HL-60 (cell line): ENCODE measurements at regions not wholly inside any gene's neighbourhood (a gene's known extent, or its start where the extent isn't known, plus 50 kb on each side); places are given as distances from the start of the nearest gene placed in this dataset.

ENCODE experiments used
- GABPA ChIP-seq: IDR thresholded peaks from 2 replicates; pipeline ENCODE4 v1.6.1; 2012; ENCODE audit warnings: low read depth
- POLR2AphosphoS5 ChIP-seq: IDR thresholded peaks from 2 replicates; pipeline ENCODE4 v1.6.1; 2012; ENCODE audit warnings: low read depth
- TF ChIP-seq, protein P1 (sequence below): IDR thresholded peaks from one replicate; pipeline ENCODE4 v1.5.1; 2011; ENCODE audit warnings: low read length, control low read depth, inconsistent platforms; ENCODE audit not compliant: insufficient read depth
- TF ChIP-seq, protein P2 (sequence below): IDR thresholded peaks from 2 replicates; pipeline ENCODE4 v1.6.1; 2012; ENCODE audit warnings: low read depth; ENCODE audit not compliant: insufficient replicate concordance

- TF ChIP-seq, protein P1, sequence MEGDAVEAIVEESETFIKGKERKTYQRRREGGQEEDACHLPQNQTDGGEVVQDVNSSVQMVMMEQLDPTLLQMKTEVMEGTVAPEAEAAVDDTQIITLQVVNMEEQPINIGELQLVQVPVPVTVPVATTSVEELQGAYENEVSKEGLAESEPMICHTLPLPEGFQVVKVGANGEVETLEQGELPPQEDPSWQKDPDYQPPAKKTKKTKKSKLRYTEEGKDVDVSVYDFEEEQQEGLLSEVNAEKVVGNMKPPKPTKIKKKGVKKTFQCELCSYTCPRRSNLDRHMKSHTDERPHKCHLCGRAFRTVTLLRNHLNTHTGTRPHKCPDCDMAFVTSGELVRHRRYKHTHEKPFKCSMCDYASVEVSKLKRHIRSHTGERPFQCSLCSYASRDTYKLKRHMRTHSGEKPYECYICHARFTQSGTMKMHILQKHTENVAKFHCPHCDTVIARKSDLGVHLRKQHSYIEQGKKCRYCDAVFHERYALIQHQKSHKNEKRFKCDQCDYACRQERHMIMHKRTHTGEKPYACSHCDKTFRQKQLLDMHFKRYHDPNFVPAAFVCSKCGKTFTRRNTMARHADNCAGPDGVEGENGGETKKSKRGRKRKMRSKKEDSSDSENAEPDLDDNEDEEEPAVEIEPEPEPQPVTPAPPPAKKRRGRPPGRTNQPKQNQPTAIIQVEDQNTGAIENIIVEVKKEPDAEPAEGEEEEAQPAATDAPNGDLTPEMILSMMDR, result no peak
- TF ChIP-seq GABPA, result no peak
- no peak for TF ChIP-seq POLR2AphosphoS5
- TF ChIP-seq, protein P2, sequence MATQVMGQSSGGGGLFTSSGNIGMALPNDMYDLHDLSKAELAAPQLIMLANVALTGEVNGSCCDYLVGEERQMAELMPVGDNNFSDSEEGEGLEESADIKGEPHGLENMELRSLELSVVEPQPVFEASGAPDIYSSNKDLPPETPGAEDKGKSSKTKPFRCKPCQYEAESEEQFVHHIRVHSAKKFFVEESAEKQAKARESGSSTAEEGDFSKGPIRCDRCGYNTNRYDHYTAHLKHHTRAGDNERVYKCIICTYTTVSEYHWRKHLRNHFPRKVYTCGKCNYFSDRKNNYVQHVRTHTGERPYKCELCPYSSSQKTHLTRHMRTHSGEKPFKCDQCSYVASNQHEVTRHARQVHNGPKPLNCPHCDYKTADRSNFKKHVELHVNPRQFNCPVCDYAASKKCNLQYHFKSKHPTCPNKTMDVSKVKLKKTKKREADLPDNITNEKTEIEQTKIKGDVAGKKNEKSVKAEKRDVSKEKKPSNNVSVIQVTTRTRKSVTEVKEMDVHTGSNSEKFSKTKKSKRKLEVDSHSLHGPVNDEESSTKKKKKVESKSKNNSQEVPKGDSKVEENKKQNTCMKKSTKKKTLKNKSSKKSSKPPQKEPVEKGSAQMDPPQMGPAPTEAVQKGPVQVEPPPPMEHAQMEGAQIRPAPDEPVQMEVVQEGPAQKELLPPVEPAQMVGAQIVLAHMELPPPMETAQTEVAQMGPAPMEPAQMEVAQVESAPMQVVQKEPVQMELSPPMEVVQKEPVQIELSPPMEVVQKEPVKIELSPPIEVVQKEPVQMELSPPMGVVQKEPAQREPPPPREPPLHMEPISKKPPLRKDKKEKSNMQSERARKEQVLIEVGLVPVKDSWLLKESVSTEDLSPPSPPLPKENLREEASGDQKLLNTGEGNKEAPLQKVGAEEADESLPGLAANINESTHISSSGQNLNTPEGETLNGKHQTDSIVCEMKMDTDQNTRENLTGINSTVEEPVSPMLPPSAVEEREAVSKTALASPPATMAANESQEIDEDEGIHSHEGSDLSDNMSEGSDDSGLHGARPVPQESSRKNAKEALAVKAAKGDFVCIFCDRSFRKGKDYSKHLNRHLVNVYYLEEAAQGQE, result no peak
Observed at GRCh38 chr9:108475813-108476212, 380.0 kb downstream of the ACTL7B start.
